ENCODE measurements at regions not wholly inside any gene's neighbourhood (a gene's known extent, or its start where the extent isn't known, plus 50 kb on each side); places are given as distances from the start of the nearest gene placed in this dataset.

DNA sequence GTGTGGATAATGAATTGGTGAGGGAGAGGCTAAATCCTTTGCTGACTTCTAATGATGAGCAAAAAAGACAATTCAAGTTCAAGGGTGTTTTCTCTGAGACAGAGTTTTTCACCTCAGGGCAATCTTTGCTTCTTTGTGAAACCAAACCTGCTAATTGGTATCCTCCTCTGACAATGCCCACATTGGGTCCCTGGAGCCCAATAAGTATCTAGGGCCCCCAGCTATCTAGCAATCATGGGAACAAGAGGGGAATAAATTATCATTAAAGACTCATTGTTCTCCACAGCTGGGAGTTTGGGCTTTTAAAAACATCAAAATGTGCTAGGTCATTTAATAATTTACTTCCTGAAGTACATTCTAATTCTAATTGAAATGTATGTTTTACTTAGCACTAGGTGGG lies 227.3 kb downstream of the TMEM167A start:
- Mint-ChIP-seq H3K27ac (no peak overlapping the region), H3K36me3 (ENCODE audit: low read depth) (no peaks in the 10 kb centered on the region), H3K27me3 (ENCODE audit: low read depth) (no peaks in the 10 kb centered on the region), H3K9me3 (no peaks in the 10 kb centered on the region), H3K4me1 (ENCODE audit: low read depth) (no peaks in the 10 kb centered on the region), H3K4me3 (ENCODE audit: low read depth) (no peak overlapping the region)
- intact Hi-C loops (cut with micrococcal nuclease), result no loop called here
- DNase-seq (ENCODE audit: low spot score), result no peak

- H3K4me1 Mint-ChIP-seq (ENCODE audit: low read depth), result no peaks in the 10 kb centered on the region
- no peaks in the 10 kb centered on the region for H3K27me3 Mint-ChIP-seq (ENCODE audit: low read depth)
- DNase-seq (ENCODE audit: low spot score), result no peak
- intact Hi-C loops (cut with micrococcal nuclease), result no loop called here
- H3K36me3 Mint-ChIP-seq (ENCODE audit: low read depth), result no peaks in the 10 kb centered on the region
- no peak overlapping the region for H3K27ac Mint-ChIP-seq
- no peaks in the 10 kb centered on the region for H3K9me3 Mint-ChIP-seq
- no peak overlapping the region for H3K4me3 Mint-ChIP-seq (ENCODE audit: low read depth)
These were observed 229.6 kb downstream of the TMEM167A start for GRCh38 chr5:82847562-82847961.

DNA sequence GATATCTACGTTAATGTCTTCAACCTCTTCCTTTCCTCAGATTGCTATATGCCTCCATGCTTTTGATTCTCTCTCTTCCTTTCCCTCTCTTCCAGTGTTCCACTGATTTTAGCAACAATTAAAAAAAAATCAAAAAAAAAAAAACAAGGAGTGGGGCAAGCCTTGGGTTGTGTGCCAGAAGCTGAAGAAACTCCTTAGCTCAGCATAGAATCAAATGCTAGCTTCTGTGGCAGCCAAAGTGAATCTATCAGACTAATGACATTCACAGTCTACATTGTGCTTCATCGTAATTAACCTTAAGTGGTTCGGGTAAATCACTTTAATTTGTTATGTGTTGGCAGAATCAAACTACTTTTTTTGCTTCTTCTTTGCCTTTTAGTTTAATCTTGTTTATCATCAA lies 237.3 kb downstream of the TMEM167A start:
- no peak for DNase-seq (ENCODE audit: low spot score)
- peaks cover 10% of the 10 kb centered on the region for H3K9me3 Mint-ChIP-seq
- intact Hi-C loops (cut with micrococcal nuclease), result no loop called here
- no peaks in the 10 kb centered on the region for H3K4me1 Mint-ChIP-seq (ENCODE audit: low read depth)
- no peaks in the 10 kb centered on the region for H3K27me3 Mint-ChIP-seq (ENCODE audit: low read depth)
- no peak overlapping the region for H3K27ac Mint-ChIP-seq
- no peaks in the 10 kb centered on the region for H3K36me3 Mint-ChIP-seq (ENCODE audit: low read depth)
- no peak overlapping the region for H3K4me3 Mint-ChIP-seq (ENCODE audit: low read depth)

DNA sequence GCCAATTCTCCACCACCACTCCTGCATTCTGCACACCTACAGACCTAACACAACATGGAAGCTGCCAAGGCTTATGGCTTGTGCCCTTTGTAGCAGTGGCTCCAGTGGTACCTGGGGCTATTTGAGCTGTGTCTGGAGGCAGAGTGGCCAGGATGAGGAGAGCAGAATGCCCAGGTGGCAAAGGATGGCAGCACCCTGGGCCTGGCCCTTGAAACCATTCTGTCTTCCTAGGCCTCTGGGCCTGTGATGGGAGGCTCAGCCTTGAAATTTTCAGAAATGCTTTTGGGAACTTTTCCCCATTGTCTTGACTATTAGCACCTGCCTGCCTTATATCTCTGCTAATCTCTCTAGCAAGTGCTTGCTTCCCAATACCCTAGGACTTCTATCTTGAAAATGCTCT lies 241.7 kb downstream of the TMEM167A start:
- Mint-ChIP-seq H3K4me1 (ENCODE audit: low read depth) (no peaks in the 10 kb centered on the region), H3K27me3 (ENCODE audit: low read depth) (no peaks in the 10 kb centered on the region), H3K27ac (no peak overlapping the region), H3K4me3 (ENCODE audit: low read depth) (no peak overlapping the region), H3K9me3 (peaks cover 10% of the 10 kb centered on the region), H3K36me3 (ENCODE audit: low read depth) (no peaks in the 10 kb centered on the region)
- no peak for DNase-seq (ENCODE audit: low spot score)
- intact Hi-C loops (cut with micrococcal nuclease), result no loop called here

DNA sequence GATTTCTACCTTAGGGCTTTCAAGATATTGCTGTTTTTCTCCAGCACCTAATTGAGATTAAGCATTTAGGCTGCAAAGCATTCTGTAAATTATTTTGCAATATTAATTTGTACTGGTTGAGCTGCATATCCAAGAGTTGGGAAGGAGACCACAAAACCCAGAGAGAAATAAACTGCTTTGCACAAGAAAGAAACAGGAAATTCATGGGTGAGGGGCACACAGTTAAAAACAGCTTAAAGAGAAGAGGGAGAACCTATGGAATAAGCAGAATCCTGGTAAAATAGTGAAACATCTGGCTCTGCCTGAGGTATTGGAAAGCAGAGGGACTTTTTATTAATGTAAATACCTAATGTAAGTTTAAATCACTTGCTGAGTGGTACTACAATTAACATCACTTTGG lies 243.0 kb downstream of the TMEM167A start:
- no peak for DNase-seq (ENCODE audit: low spot score)
- intact Hi-C loops (cut with micrococcal nuclease), result no loop called here
- H3K27me3 Mint-ChIP-seq (ENCODE audit: low read depth), result no peaks in the 10 kb centered on the region
- peaks cover 10% of the 10 kb centered on the region for H3K9me3 Mint-ChIP-seq
- H3K4me1 Mint-ChIP-seq (ENCODE audit: low read depth), result no peaks in the 10 kb centered on the region
- H3K27ac Mint-ChIP-seq, result no peak overlapping the region
- no peak overlapping the region for H3K4me3 Mint-ChIP-seq (ENCODE audit: low read depth)
- no peaks in the 10 kb centered on the region for H3K36me3 Mint-ChIP-seq (ENCODE audit: low read depth)

DNA sequence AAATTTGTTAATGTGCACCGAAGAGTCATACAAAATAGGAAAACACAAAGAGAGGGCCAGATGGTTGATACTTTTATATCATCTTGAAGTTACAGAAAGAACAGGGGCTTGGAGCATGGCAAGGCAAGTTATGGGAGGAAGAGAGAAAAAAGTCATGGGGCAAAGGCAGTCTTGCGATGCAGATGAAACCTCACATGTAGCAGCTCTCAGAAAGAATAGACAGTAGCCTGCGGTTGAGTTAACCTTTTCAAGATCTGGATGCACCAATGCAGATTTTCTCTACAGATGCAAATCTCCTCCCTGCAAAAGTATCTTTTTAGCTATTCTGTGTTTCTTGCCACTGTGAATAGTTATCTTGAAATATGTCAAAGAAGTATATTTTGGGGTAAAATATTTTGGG lies 243.9 kb downstream of the TMEM167A start:
- Mint-ChIP-seq H3K27me3 (ENCODE audit: low read depth) (no peaks in the 10 kb centered on the region), H3K9me3 (peaks cover 10% of the 10 kb centered on the region), H3K4me1 (ENCODE audit: low read depth) (no peaks in the 10 kb centered on the region), H3K27ac (no peak overlapping the region), H3K36me3 (ENCODE audit: low read depth) (no peaks in the 10 kb centered on the region), H3K4me3 (ENCODE audit: low read depth) (no peak overlapping the region)
- DNase-seq (ENCODE audit: low spot score), result no peak
- intact Hi-C loops (cut with micrococcal nuclease), result no loop called here

- Mint-ChIP-seq H3K27me3 (ENCODE audit: low read depth) (no peaks in the 10 kb centered on the region), H3K9me3 (peaks cover 10% of the 10 kb centered on the region), H3K27ac (no peak overlapping the region), H3K4me3 (ENCODE audit: low read depth) (no peak overlapping the region), H3K4me1 (ENCODE audit: low read depth) (no peaks in the 10 kb centered on the region), H3K36me3 (ENCODE audit: low read depth) (no peaks in the 10 kb centered on the region)
- intact Hi-C loops (cut with micrococcal nuclease), result no loop called here
- no peak for DNase-seq (ENCODE audit: low spot score)
These were observed 244.7 kb downstream of the TMEM167A start for GRCh38 chr5:82832445-82832844.

- H3K27me3 Mint-ChIP-seq (ENCODE audit: low read depth), result no peaks in the 10 kb centered on the region
- DNase-seq (ENCODE audit: low spot score), result no peak
- no peak overlapping the region for H3K4me3 Mint-ChIP-seq (ENCODE audit: low read depth)
- H3K36me3 Mint-ChIP-seq (ENCODE audit: low read depth), result no peaks in the 10 kb centered on the region
- intact Hi-C loops (cut with micrococcal nuclease), result no loop called here
- H3K9me3 Mint-ChIP-seq, result no peaks in the 10 kb centered on the region
- no peaks in the 10 kb centered on the region for H3K4me1 Mint-ChIP-seq (ENCODE audit: low read depth)
- H3K27ac Mint-ChIP-seq, result no peak overlapping the region
These were observed 249.0 kb downstream of the TMEM167A start for GRCh38 chr5:82828211-82828610.

GRCh38 chr5:82827651-82828050 lies 249.5 kb downstream of the TMEM167A start:
- H3K27me3 Mint-ChIP-seq (ENCODE audit: low read depth), result no peaks in the 10 kb centered on the region
- H3K36me3 Mint-ChIP-seq (ENCODE audit: low read depth), result no peaks in the 10 kb centered on the region
- no peaks in the 10 kb centered on the region for H3K4me1 Mint-ChIP-seq (ENCODE audit: low read depth)
- no peak for DNase-seq (ENCODE audit: low spot score)
- no peaks in the 10 kb centered on the region for H3K9me3 Mint-ChIP-seq
- no peak overlapping the region for H3K4me3 Mint-ChIP-seq (ENCODE audit: low read depth)
- no peak overlapping the region for H3K27ac Mint-ChIP-seq
- intact Hi-C loops (cut with micrococcal nuclease), result no loop called here

- intact Hi-C loops (cut with micrococcal nuclease), result no loop called here
- Mint-ChIP-seq H3K4me1 (ENCODE audit: low read depth) (no peaks in the 10 kb centered on the region), H3K27me3 (ENCODE audit: low read depth) (no peaks in the 10 kb centered on the region), H3K4me3 (ENCODE audit: low read depth) (no peak overlapping the region), H3K36me3 (ENCODE audit: low read depth) (no peaks in the 10 kb centered on the region), H3K27ac (no peak overlapping the region), H3K9me3 (no peaks in the 10 kb centered on the region)
- no peak for DNase-seq (ENCODE audit: low spot score)
These were observed 254.6 kb downstream of the TMEM167A start for GRCh38 chr5:82822634-82822927.

- Mint-ChIP-seq H3K27me3 (ENCODE audit: low read depth) (no peaks in the 10 kb centered on the region), H3K9me3 (no peaks in the 10 kb centered on the region), H3K27ac (no peak overlapping the region), H3K36me3 (ENCODE audit: low read depth) (no peaks in the 10 kb centered on the region), H3K4me1 (ENCODE audit: low read depth) (no peaks in the 10 kb centered on the region), H3K4me3 (ENCODE audit: low read depth) (no peak overlapping the region)
- no peak for DNase-seq (ENCODE audit: low spot score)
- intact Hi-C loops (cut with micrococcal nuclease), result no loop called here
These were observed 255.2 kb downstream of the TMEM167A start for GRCh38 chr5:82821846-82822633.

DNA sequence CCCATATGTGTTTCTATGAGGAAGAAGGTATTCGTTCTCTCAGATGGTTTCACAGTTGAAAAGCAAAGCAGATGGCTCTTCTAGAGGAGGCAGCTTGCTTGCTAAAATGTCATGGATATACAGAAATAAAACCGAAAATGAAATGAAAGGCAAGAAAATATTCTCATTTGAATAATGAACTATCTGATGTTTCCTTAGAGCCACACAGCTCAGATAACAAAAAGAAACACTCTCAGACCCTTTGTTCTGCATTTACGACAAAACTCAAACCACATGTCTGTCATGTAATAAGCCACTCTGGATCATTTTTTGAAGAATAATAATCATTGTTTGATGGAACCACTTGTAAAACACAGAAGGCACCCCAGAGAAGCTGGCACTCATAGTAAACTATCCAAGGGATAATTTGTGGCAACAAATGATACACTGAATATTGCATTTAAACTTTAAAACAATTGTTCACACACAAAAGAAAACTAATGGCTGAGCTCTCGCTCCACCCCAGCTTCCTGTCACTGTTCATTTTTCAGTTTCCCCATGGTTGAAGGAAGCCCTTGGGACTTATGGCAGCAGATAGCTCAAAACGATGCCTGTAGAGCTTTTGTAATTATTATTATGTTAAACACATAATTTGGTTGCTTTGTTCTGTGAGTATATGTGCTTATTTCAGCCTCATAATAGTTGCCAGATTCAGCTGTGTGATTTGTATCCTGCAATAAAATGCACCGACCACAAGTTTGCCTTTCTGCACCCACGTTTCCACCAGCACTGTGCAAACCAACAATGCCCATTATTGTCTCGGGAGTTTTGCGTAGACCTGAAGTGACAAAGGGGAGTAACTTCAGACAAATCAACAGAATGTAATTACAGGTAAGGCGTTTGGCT lies 256.0 kb downstream of the TMEM167A start:
- no peaks in the 10 kb centered on the region for H3K27me3 Mint-ChIP-seq (ENCODE audit: low read depth)
- no peak overlapping the region for H3K27ac Mint-ChIP-seq
- intact Hi-C loops (cut with micrococcal nuclease), result no loop called here
- no peak overlapping the region for H3K4me3 Mint-ChIP-seq (ENCODE audit: low read depth)
- H3K4me1 Mint-ChIP-seq (ENCODE audit: low read depth), result no peaks in the 10 kb centered on the region
- H3K9me3 Mint-ChIP-seq, result no peaks in the 10 kb centered on the region
- no peaks in the 10 kb centered on the region for H3K36me3 Mint-ChIP-seq (ENCODE audit: low read depth)
- no peak for DNase-seq (ENCODE audit: low spot score)

GRCh38 chr5:82820188-82820587 lies 257.0 kb downstream of the TMEM167A start:
- H3K27me3 Mint-ChIP-seq (ENCODE audit: low read depth), result no peaks in the 10 kb centered on the region
- no peak overlapping the region for H3K4me3 Mint-ChIP-seq (ENCODE audit: low read depth)
- H3K36me3 Mint-ChIP-seq (ENCODE audit: low read depth), result no peaks in the 10 kb centered on the region
- no peaks in the 10 kb centered on the region for H3K9me3 Mint-ChIP-seq
- no peak overlapping the region for H3K27ac Mint-ChIP-seq
- H3K4me1 Mint-ChIP-seq (ENCODE audit: low read depth), result no peaks in the 10 kb centered on the region
- DNase-seq (ENCODE audit: low spot score), result no peak
- intact Hi-C loops (cut with micrococcal nuclease), result no loop called here
